ENCODE measurements at regions not wholly inside any gene's neighbourhood (a gene's known extent, or its start where the extent isn't known, plus 50 kb on each side); places are given as distances from the start of the nearest gene placed in this dataset.
A peak's percentile ranks its signal among the peaks of the same experiment; 100 is the strongest.

DNA sequence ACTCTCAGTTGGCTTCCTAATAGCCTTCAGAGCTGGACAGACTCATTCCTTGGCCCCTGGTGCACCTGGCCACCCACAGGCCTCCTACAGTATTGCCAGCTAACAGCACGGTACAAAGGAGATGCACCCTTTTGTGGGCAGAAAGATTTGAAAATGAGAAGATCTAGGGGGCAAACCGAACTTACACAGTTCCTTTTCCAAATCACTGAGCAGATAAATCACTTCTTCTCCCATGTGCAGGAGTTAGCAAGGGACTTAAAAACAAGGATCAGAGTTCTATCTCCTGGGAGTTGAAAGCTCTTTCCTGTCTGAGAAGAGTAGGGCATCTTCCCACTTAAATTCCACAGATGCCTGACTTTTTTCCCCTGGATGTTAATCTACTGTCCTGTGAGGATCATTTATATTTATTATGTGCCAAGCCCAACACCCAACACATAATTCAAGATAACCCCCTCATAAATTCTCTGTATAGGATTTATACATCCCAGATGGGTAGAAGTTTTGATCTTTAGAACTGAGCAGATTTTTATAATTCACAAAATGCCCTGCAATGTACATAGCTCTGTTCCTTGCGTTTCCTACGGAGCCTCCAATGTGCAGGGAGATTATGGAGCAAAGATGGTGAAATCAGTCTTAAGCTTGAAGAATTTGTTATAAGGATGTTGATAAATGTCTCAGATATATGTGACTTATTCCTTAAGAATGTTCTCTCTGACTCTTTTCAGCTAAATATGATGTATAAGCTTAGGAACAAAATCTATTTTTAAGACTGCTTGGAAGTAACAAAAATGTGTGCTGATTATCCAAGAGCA, 207.2 kb upstream of the DAPK1 start:
- no peak for DNase-seq

GRCh38 chr9:87292449-87293191, 205.0 kb upstream of the DAPK1 start:
- no peak for DNase-seq

- no peak for DNase-seq
Measured at GRCh38 chr9:87294126-87294525, 203.5 kb upstream of the DAPK1 start.

DNA sequence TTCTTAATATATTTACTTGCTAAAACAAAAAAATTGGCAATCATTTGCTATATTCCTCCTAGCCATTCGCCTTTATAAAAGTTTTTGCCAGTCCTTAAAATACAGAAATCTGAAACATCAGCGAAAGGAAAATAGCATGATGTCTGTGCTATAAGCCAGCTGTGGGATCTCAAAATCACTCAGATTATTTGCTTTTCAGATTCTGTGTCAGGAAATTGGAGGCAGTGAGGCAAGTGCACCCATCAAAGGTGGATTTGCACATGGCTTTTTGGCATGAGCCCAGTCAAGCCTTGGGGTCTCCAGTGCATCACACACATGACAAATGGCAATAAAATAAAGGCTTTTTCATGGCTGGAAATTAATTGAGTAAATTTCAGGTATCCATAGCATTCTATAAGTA, 196.8 kb upstream of the DAPK1 start:
- no peak for DNase-seq

- no peak for DNase-seq
Measured at GRCh38 chr9:87301371-87301770, 196.3 kb upstream of the DAPK1 start.

GRCh38 chr9:87305151-87305550, 192.5 kb upstream of the DAPK1 start:
- no peak for DNase-seq

DNA sequence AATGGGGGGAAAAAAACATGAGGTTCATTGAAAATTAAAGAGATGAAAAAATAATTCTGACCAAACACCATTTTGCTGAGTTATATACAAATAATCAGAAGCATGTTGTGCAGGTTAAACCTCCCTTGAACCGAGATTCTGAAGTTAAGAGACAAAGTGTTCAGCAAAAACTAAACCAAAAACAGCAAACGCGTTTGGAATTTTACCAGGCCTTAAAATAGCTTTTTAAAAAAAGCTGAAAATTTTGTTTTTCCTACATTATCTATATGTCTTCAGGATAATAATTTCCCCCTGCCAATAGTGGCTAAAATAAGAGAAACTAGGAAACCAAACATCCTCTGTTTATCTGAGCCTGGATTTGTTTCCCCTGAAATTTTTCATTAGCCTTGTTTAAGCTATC, 191.7 kb upstream of the DAPK1 start:
- no peak for DNase-seq

- DNase-seq, result no peak
Measured at GRCh38 chr9:87307848-87308247, 189.8 kb upstream of the DAPK1 start.

GRCh38 chr9:87309236-87309635, 188.4 kb upstream of the DAPK1 start:
- DNase-seq, result no peak

- DNase-seq, result no peak
Measured at GRCh38 chr9:87310827-87311523, 186.7 kb upstream of the DAPK1 start.

DNA sequence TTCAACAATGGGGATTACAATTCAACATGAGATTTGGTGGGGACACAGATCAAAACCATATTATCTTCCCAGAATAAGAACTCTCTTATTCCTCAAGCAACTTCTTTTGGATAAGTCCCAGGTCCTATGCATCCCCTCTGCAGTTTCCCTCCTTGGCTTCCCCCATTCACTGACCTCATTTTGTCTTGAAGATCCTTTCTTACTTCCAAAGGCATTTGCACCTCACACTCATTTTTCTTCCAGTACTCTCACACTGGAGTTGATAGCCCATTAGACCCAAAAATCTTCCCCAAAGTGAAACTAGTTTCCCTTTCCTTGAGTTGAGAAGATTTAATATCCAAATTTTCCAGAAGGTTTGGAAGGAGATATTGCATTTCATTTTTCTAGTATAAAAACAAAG, 178.0 kb upstream of the DAPK1 start:
- DNase-seq, result no peak

DNA sequence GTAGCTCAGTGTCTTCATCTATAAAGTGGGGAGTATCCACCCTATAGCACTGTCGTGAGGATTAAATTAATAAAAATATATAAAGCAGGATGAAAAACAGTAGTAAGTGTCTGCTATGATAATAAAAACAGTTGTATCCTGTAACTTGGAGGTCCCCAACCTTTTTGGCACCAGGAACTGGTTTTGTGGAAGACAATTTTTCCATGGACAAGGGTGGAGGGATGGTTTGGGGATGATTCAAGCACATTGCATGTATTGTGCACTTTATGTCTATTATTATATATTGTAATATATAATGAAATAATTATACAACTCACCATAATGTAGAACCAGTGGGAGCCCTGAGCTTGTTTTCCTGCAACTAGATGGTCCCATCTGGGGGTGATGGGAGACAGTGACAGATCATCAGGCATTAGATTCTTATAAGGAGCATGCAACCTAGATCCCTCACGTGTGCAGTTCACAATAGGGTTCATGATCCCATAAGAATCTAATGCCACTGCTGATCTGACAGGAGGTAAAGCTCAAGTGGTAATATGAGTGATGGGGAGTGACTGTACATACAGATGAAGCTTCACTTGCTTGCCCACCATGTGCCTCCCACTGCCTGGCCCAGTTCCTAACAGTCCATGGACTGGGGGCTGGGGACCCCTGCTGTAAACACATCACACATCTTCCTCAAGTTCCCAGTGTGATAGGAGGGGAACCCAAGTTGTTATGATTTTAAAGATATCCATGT, 177.4 kb upstream of the DAPK1 start:
- no peak for DNase-seq

DNA sequence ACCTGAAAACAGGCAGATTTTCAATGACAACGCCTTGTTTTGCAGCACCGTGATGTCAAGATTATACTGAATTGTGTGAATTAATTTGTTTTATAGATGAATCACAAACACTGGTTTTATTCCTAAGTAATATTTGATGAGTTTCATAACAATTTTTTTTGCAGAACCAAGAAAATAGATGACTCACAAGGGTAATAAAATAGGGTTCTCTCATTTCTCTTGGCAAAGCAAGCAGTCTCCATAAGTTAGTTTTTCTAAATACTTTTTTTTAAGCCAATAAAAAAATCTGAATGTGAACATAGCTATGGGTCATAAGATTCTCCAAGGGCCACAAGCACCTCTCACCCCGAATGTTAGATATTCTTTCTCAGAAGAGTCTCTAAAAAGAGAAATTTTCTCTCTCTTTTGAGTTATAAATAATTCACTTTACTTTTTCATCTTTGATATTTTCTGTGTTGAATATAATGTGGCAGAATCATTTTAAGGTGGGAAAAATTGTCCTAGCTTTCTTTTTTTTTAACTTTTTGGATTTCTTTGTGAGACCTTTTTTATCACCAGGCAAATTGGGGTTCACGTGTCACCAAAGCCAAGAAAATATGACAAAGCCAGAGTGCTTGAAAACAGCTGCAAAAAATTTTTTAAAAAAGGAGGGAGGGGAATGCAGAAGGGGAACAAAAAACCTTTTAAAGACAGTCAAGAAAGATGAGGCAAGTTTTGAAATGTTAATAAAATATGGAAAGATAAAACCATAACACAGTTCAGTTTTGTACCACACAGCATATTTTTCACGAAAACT, 174.6 kb upstream of the DAPK1 start:
- no peak for DNase-seq

DNA sequence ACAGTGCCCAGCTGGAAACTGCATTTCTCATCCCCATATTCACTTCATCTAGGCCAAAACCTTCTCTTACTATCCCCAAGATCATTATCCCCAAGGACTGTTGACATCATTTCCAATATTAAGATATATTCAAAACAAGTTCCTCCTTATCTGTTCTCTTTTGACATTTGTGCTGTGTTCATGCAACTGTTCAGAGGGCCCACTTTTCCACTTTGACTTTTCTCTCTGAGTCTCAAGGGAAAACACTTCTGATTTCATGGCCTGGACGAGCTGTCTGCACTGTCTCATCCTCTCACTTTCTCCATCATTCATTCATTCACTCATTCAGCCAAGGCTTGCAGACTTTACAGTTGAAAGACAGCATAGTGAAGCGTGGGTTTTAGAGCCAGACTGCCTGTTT, 173.7 kb upstream of the DAPK1 start:
- no peak for DNase-seq

DNA sequence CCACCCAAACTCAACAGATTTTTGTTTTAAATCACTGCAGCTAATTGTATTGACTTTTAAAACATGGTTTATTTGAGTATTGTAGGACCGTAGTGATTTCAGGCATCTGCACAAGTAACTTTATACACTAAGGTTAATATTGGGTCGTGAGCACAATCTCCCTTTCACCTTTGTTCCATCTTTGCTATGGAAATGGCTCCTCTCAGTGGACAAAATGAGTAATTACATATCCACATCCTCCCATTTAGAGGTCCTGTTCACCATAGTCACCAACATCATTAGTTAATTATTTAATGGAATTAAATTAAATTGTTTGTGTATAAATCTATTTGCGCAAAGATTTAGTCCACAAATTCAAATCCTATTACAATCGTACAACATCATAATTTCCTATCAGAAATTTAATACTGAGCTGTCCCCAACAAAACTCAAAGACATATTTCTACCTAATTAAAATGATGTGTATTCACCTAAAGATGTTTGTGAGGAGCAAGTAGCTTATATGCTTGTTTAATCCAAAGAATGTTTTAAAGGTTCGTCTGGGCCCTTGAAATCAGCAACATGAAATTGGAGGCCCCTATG, 173.0 kb upstream of the DAPK1 start:
- DNase-seq, result peak; percentile 7

- no peak for DNase-seq
Measured at GRCh38 chr9:87327575-87328125, 170.0 kb upstream of the DAPK1 start.

GRCh38 chr9:87333802-87334201, 163.9 kb upstream of the DAPK1 start:
- no peak for DNase-seq

DNA sequence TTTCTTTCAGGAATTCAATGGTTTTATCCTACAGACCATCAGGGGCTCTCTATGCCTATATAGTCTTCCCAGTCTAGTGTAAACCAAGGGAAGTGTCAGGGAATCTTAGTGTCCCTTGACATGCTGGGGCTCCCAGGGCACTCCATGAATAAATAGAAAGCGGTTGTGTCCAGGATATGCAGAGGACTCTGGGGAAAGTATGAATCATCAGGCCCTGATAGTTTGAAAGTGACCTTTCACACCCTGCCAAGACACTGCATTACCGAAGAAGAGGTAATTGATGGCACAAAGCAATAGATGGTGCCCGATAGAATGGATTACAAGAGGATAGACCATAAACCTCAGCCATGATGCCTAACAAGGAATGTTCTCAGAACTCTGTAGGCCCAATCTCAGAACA, 163.3 kb upstream of the DAPK1 start:
- DNase-seq, result no peak

GRCh38 chr9:87336407-87336806, 161.3 kb upstream of the DAPK1 start:
- DNase-seq, result no peak

GRCh38 chr9:87336914-87337333, 160.7 kb upstream of the DAPK1 start:
- peak; percentile 73 for DNase-seq

DNA sequence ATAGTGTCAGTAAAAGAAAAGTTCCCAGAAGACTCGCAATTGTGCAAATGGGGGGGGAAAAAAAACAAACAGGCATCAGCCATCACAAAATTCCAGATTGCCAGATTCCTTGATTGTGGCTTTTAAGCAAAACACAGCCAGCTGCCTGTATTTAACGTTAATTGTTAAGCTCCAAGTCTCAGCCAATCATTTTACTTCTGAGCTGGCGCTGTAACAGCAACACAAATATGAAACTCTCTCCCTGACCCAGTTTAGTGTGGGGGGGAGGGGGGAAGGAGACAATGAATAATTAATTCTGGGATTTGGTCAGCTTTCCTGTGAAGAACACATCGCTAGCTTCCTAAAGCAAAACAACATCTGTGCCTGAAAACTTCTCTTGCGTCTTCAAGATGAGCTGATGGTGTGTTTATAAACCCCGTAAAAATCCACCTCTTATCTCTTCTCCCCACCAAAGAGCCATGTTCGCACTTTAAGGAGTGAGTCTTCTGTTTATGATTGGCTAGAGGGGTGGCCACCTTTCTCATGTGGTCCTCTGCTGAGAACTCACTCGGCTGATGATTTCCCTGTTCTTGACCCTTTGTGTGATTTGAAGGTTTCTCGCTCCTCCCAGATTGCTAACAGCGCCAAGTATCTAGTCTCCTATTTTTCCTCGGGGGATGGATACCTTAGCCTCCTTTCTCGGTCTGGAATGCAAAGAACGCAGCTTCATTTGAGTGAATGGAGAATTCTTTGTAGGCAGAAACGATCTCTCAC, 160.2 kb upstream of the DAPK1 start:
- DNase-seq, result peak; percentile 25
